ENCODE measurements at regions not wholly inside any gene's neighbourhood (a gene's known extent, or its start where the extent isn't known, plus 50 kb on each side); places are given as distances from the start of the nearest gene placed in this dataset.

- ChIA-PET POLR2A (no interaction called here), CTCF (no interaction called here)
- Histone ChIP-seq H3K27ac (no peak overlapping the region), H3K4me3 (no peak overlapping the region), H3K4me1 (no peaks in the 10 kb centered on the region), H3K4me2 (no peak overlapping the region), H3K9me3 (no peaks in the 10 kb centered on the region)
- DNase-seq (ENCODE audit: low read depth in 1 of 2, low spot score in 1 of 2) (no peak), FAIRE-seq (no peak), ATAC-seq (no peak)
- 30% methylated on average over 4 of the region's 4 CpGs for WGBS (ENCODE audit: missing lambda C conversion rate)
- TF ChIP-seq, protein P1, sequence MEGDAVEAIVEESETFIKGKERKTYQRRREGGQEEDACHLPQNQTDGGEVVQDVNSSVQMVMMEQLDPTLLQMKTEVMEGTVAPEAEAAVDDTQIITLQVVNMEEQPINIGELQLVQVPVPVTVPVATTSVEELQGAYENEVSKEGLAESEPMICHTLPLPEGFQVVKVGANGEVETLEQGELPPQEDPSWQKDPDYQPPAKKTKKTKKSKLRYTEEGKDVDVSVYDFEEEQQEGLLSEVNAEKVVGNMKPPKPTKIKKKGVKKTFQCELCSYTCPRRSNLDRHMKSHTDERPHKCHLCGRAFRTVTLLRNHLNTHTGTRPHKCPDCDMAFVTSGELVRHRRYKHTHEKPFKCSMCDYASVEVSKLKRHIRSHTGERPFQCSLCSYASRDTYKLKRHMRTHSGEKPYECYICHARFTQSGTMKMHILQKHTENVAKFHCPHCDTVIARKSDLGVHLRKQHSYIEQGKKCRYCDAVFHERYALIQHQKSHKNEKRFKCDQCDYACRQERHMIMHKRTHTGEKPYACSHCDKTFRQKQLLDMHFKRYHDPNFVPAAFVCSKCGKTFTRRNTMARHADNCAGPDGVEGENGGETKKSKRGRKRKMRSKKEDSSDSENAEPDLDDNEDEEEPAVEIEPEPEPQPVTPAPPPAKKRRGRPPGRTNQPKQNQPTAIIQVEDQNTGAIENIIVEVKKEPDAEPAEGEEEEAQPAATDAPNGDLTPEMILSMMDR (IDR thresholded peaks at IDR 0.05), result no peak
- TF ChIP-seq CBX8 (IDR thresholded peaks at IDR 0.05), result no peak
- TF ChIP-seq ZNF302 (CRISPR knock-in tag; IDR thresholded peaks at IDR 0.05), result no peak
- no peak for TF ChIP-seq FOSB (CRISPR knock-in tag; IDR thresholded peaks at IDR 0.05)
- no peak for TF ChIP-seq HOXA7 (CRISPR knock-in tag; IDR thresholded peaks at IDR 0.05)
- TF ChIP-seq, protein P2, sequence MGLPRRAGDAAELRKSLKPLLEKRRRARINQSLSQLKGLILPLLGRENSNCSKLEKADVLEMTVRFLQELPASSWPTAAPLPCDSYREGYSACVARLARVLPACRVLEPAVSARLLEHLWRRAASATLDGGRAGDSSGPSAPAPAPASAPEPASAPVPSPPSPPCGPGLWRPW (IDR thresholded peaks at IDR 0.05), result no peak
- TF ChIP-seq CBX2 (IDR thresholded peaks at IDR 0.05; ENCODE audit: borderline replicate concordance, low read depth), result no peak
- TF ChIP-seq POLR2AphosphoS2 (conservative IDR thresholded peaks at IDR 0.05; ENCODE audit: low read length), result no peak
- TF ChIP-seq EHMT2 (IDR thresholded peaks at IDR 0.05; ENCODE audit: low read depth), result no peak
- TF ChIP-seq ESRRA (IDR thresholded peaks at IDR 0.05; ENCODE audit: borderline replicate concordance, low read length), result no peak
- no peak for TF ChIP-seq MAZ (IDR thresholded peaks at IDR 0.05; ENCODE audit: borderline replicate concordance, low read depth, low read length)
- TF ChIP-seq HEYL (CRISPR knock-in tag; IDR thresholded peaks at IDR 0.05), result no peak
- no peak for TF ChIP-seq MYC (IDR thresholded peaks at IDR 0.05; ENCODE audit: borderline replicate concordance, low read length)
- no peak for TF ChIP-seq RAD21 (conservative IDR thresholded peaks at IDR 0.05 in 1 of 2, IDR thresholded peaks at IDR 0.05 in 1 of 2)
- no peak for TF ChIP-seq HOXB13 (CRISPR knock-in tag; IDR thresholded peaks at IDR 0.05; ENCODE audit: low read depth)
- TF ChIP-seq JUN (IDR thresholded peaks at IDR 0.05), result no peak
These were observed 235.4 kb downstream of the NAF1 start for GRCh38 chr4:162931286-162931685.

DNA sequence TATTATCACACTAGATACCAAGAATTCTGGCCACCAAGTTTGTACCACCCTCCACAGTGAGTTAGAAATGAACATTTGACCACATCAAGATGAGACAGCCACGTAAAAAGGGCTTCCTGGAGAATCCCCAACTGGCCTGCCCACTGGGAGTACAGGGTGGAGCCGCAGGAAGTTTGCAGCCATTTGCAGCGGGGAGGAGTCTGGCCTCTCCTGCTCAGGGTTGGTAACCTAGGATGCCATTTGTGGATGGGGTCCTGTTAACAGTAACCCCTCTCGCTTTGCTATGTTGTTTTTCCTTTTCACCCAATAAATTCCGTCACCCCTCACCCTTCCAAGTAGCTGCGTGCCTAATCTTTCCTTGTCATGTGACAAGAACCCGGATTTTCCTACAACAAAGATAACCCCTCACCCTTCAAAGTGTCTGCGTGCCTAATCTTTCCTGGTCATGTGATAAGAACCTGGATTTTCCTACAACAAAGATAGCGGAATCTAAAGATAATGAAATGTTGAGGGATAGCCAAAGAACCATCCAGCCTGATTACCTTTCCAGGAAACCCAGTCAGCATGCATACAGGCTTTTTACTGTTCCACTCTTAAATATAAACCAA is 245.4 kb downstream of the NAF1 start:
- FAIRE-seq, result no peak
- no peaks in the 10 kb centered on the region for H3K9me3 ChIP-seq
- H3K27ac ChIP-seq, result no peak overlapping the region
- no peak for DNase-seq (ENCODE audit: low read depth in 1 of 2, low spot score in 1 of 2)
- H3K4me2 ChIP-seq, result no peak overlapping the region
- no peak for ATAC-seq
- 45% methylated on average over 9 of the region's 9 CpGs for WGBS (ENCODE audit: missing lambda C conversion rate)
- H3K4me3 ChIP-seq, result no peak overlapping the region
- ChIA-PET CTCF (no interaction called here), POLR2A (no interaction called here)
- H3K4me1 ChIP-seq, result no peaks in the 10 kb centered on the region
- TF ChIP-seq MAX (IDR thresholded peaks at IDR 0.05), result no peak
- TF ChIP-seq SREBF2 (IDR thresholded peaks at IDR 0.05), result no peak
- TF ChIP-seq, protein P2 (IDR thresholded peaks at IDR 0.05), result no peak
- TF ChIP-seq, protein P1 (IDR thresholded peaks at IDR 0.05), result no peak
- TF ChIP-seq BCL3 (IDR thresholded peaks at IDR 0.05), result no peak
- TF ChIP-seq HEYL (CRISPR knock-in tag; IDR thresholded peaks at IDR 0.05), result no peak
- TF ChIP-seq RCOR1 (IDR thresholded peaks at IDR 0.05; ENCODE audit: low read depth, low read length), result no peak
- TF ChIP-seq GATA3 (IDR thresholded peaks at IDR 0.05; ENCODE audit: borderline replicate concordance), result no peak
- TF ChIP-seq PBX3 (IDR thresholded peaks at IDR 0.05), result no peak
- no peak for TF ChIP-seq CBX2 (IDR thresholded peaks at IDR 0.05; ENCODE audit: borderline replicate concordance, low read depth)
- TF ChIP-seq JUN (IDR thresholded peaks at IDR 0.05), result no peak
- no peak for TF ChIP-seq FOSL2 (IDR thresholded peaks at IDR 0.05)
- no peak for TF ChIP-seq FOSL2 (CRISPR knock-in tag; IDR thresholded peaks at IDR 0.05)
- no peak for TF ChIP-seq EP300 (IDR thresholded peaks at IDR 0.05)
- no peak for TF ChIP-seq CBX8 (IDR thresholded peaks at IDR 0.05)
- TF ChIP-seq POLR2A (IDR thresholded peaks at IDR 0.05; ENCODE audit: low read length), result no peak
- TF ChIP-seq TFCP2L1 (CRISPR knock-in tag; IDR thresholded peaks at IDR 0.05), result no peak
- no peak for TF ChIP-seq HMGXB4 (CRISPR knock-in tag; IDR thresholded peaks at IDR 0.05; ENCODE audit: borderline replicate concordance)
- TF ChIP-seq RARB (CRISPR knock-in tag; IDR thresholded peaks at IDR 0.05), result no peak
- TF ChIP-seq RFX5 (IDR thresholded peaks at IDR 0.05), result no peak
